ENCODE measurements at regions not wholly inside any gene's neighbourhood (a gene's known extent, or its start where the extent isn't known, plus 50 kb on each side); places are given as distances from the start of the nearest gene placed in this dataset.
"Not testable (repeated sequence)": the region's sequence is repeated elsewhere in the genome, so short reads cannot be mapped to it uniquely, and the experiment has no call there.

DNA sequence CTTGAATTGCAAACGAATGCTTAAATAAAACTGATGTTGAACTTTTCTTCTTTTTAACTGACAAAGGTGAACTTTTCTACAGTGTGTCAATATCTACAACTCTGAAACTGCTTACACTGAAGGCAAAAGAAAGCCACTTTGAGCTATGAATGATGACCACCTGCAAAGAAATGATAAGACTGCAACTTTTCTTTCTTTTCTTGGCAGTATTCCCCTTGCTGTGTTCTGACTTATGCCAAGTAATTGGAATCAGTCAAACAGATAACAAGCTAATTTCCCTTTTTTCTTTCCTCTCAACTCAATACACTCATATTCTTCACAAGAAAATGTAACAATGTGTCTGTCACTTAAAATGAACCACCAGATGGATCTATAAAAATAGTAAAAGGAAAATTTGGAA lies 588.1 kb upstream of the BRINP3 start:
- DNase-seq, result no peak
- TF ChIP-seq POLR2A (IDR thresholded peaks at IDR 0.05), result no peak
- TF ChIP-seq, protein P1, sequence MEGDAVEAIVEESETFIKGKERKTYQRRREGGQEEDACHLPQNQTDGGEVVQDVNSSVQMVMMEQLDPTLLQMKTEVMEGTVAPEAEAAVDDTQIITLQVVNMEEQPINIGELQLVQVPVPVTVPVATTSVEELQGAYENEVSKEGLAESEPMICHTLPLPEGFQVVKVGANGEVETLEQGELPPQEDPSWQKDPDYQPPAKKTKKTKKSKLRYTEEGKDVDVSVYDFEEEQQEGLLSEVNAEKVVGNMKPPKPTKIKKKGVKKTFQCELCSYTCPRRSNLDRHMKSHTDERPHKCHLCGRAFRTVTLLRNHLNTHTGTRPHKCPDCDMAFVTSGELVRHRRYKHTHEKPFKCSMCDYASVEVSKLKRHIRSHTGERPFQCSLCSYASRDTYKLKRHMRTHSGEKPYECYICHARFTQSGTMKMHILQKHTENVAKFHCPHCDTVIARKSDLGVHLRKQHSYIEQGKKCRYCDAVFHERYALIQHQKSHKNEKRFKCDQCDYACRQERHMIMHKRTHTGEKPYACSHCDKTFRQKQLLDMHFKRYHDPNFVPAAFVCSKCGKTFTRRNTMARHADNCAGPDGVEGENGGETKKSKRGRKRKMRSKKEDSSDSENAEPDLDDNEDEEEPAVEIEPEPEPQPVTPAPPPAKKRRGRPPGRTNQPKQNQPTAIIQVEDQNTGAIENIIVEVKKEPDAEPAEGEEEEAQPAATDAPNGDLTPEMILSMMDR (IDR thresholded peaks at IDR 0.05), result no peak
- ATAC-seq, result no peak
- H3K4me1 ChIP-seq, result no peaks in the 10 kb centered on the region
- no peak overlapping the region for H3K4me3 ChIP-seq
- intact Hi-C loops (cut with DNase I), result no loop called here
- H3K36me3 ChIP-seq, result no peaks in the 10 kb centered on the region
- no peaks in the 10 kb centered on the region for H3K27me3 ChIP-seq
- WGBS (ENCODE audit: insufficient coverage, low coverage, low lambda C conversion rate, missing lambda C conversion rate), result 16% methylated on average over 1 of the region's 1 CpG
- no peak overlapping the region for H3K27ac ChIP-seq
- no peaks in the 10 kb centered on the region for H3K9me3 ChIP-seq

DNA sequence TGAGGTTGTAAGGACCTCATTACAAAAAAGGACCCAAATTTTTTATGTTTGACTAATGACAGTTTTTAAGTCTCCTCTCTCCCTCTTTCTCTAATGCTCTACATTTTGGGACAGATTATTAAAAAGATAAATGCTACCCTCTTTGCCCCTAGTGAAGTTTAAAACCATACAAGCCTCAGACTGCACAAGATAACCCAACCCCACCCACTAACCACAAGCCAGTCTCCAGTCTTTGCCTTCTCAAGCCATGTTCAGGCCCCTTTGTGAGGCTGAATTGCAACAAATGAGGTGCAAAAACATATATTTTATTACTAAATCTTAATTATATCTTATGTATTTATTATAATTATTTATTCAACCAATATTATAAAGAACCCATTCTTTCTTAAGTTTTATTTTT lies 597.2 kb upstream of the BRINP3 start:
- Histone ChIP-seq H3K36me3 (no peaks in the 10 kb centered on the region), H3K27me3 (no peaks in the 10 kb centered on the region), H3K27ac (no peak overlapping the region), H3K4me3 (no peak overlapping the region), H3K4me1 (no peaks in the 10 kb centered on the region), H3K9me3 (no peaks in the 10 kb centered on the region)
- TF ChIP-seq POLR2A (IDR thresholded peaks at IDR 0.05), result no peak
- TF ChIP-seq, protein P1 (IDR thresholded peaks at IDR 0.05), result no peak
- no peak for DNase-seq
- intact Hi-C loops (cut with DNase I), result no loop called here
- ATAC-seq, result no peak

DNA sequence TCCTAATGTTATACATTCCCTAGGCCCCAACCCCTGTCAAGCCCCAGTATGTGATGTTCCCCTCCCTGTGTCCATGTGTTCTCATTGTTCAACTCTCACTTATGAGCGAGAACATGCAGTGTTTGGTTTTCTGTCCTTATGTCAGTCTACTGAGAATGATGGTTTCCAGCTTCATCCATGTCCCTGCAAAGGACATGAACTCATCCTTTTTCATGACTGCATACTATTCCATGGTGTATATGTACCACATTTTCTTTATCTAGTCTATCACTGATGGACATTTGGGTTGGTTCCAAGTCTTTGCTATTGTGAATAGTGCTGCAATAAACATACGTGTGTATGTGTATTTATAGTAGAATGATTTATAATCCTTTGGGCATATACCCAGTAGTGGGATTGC lies 605.4 kb upstream of the BRINP3 start:
- WGBS (ENCODE audit: insufficient coverage, low coverage, low lambda C conversion rate, missing lambda C conversion rate), result 85% methylated on average over 2 of the region's 2 CpGs
- H3K27ac ChIP-seq; H3K4me1 ChIP-seq; DNase-seq; H3K36me3 ChIP-seq; ATAC-seq; intact Hi-C loops (cut with DNase I); H3K27me3 ChIP-seq; H3K4me3 ChIP-seq; H3K9me3 ChIP-seq: not testable (repeated sequence)

DNA sequence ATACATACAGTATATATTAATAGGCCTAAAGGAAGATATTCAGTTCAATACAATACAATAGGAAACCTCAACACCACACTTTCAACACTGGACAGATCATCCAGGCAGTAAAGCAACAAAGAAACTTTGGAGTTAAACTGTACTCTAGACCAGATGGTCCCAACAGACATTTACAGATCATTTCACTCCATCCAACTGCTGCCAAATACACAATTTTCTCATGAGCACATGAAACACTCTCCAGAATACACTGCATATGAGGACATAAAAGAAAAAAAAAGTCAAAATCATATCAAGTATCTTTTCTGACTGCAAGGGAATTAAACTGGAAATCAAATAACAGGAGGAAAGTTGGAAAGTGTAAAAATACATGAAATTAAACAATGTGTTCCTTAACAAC lies 607.5 kb upstream of the BRINP3 start:
- Histone ChIP-seq H3K36me3 (no peaks in the 10 kb centered on the region), H3K27ac (no peak overlapping the region), H3K4me3 (no peak overlapping the region), H3K9me3 (no peaks in the 10 kb centered on the region), H3K27me3 (no peaks in the 10 kb centered on the region), H3K4me1 (no peaks in the 10 kb centered on the region)
- TF ChIP-seq, protein P1 (IDR thresholded peaks at IDR 0.05), result no peak
- TF ChIP-seq POLR2A (IDR thresholded peaks at IDR 0.05), result no peak
- no peak for DNase-seq
- intact Hi-C loops (cut with DNase I), result no loop called here
- ATAC-seq, result no peak

DNA sequence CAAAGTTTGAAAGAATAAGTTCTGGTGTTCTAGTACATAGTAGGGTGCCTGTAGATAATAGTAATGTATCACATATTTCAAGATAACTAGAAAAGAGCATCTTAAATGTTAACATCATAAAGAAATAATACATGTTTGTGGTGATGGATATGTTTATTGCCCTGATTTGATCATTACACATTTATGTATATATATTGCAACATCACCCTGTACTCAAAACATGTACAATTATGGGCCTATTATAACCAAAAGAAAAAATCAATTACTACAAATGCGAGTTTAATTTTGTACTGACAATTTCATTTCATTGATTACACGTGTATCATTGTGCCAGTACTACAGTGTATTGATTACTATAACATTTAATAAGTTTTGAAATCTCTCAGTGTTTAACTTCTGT lies 609.2 kb upstream of the BRINP3 start:
- DNase-seq (no peak), ATAC-seq (no peak)
- no peaks in the 10 kb centered on the region for H3K36me3 ChIP-seq
- no peak overlapping the region for H3K4me3 ChIP-seq
- no peak for TF ChIP-seq POLR2A (IDR thresholded peaks at IDR 0.05)
- TF ChIP-seq, protein P1 (IDR thresholded peaks at IDR 0.05), result no peak
- intact Hi-C loops (cut with DNase I), result no loop called here
- WGBS (ENCODE audit: insufficient coverage, low coverage, low lambda C conversion rate, missing lambda C conversion rate), result 11% methylated on average over 2 of the region's 2 CpGs
- no peaks in the 10 kb centered on the region for H3K4me1 ChIP-seq
- no peaks in the 10 kb centered on the region for H3K27me3 ChIP-seq
- H3K9me3 ChIP-seq, result no peaks in the 10 kb centered on the region
- no peak overlapping the region for H3K27ac ChIP-seq
